ENCODE measurements at regions not wholly inside any gene's neighbourhood (a gene's known extent, or its start where the extent isn't known, plus 50 kb on each side); places are given as distances from the start of the nearest gene placed in this dataset.
"Not testable (repeated sequence)": the region's sequence is repeated elsewhere in the genome, so short reads cannot be mapped to it uniquely, and the experiment has no call there.

DNA sequence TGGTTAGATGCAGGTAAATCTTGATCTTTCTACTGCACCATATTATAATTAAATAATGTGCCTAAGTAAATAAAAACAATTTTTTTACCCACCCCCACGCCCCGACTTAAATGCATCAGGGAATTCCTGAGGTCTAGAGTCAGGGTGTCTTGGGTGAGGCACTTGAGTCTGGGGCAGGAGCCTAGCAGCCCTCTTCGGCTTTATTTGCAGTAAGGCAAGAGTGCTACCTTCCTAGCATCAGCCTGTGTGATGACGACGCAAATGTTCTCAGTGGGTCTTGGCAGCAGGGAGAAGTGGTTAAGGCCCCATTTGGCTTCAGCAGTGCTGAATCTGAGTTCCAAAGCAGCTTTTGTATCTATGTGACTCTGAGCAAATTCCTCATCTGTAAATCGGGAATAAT, 88.7 kb downstream of the POLR2M start:
- no peak for DNase-seq (ENCODE audit: extremely low read depth, low read depth)
- TF ChIP-seq CTCF (IDR thresholded peaks at IDR 0.05; ENCODE audit: low read depth, low read length, missing control alignments) = no peak
- no peak overlapping the region for H3K4me3 ChIP-seq (replicated peaks; ENCODE audit: low read depth, low read length)

DNA sequence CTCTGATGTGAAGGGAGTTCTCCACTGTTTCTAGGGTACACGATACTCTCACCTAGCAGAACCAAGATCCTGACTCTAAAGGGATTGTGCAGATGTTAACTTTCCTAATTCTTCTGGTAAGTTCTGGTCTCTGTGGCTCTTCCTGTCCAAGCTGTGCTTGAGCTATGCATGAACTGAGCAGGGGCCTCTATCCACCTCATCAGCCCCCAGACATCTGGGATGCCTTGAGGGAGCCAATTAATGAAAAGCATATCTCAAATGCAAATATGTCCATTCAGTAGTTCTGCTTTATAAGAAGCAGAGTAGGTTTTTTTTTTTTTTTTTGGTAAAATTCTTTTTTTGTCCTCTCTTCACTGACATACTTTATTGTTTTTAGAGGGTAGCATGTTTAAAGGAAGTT, 89.6 kb downstream of the POLR2M start:
- no peak for DNase-seq (ENCODE audit: extremely low read depth, low read depth)
- H3K4me3 ChIP-seq (replicated peaks; ENCODE audit: low read depth, low read length) = no peak overlapping the region
- TF ChIP-seq CTCF (IDR thresholded peaks at IDR 0.05; ENCODE audit: low read depth, low read length, missing control alignments) = no peak

DNA sequence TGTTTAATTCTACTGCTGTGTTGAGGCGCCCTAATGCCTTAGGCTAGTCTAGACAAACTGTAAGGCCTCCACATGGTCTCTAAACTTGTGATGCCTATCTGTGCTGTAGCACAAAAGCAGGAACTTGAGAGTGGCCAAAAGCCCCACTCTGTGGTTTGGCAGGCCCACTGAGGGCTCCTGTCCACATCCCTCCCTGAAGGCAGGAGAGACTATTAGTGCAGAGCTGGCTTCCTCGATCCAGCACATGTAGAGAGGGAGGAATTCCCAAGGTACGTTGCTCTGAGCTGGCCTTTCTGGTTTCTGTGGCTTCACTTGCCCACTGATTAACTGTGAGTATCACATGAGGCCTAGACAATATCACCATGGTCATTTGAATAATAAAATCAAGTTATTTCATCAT, 90.6 kb downstream of the POLR2M start:
- no peak for DNase-seq (ENCODE audit: extremely low read depth, low read depth)
- no peak overlapping the region for H3K4me3 ChIP-seq (replicated peaks; ENCODE audit: low read depth, low read length)
- no peak for TF ChIP-seq CTCF (IDR thresholded peaks at IDR 0.05; ENCODE audit: low read depth, low read length, missing control alignments)

GRCh38 chr15:57797568-57798267, 91.2 kb downstream of the POLR2M start:
- no peak overlapping the region for H3K4me3 ChIP-seq (replicated peaks; ENCODE audit: low read depth, low read length)
- TF ChIP-seq CTCF (IDR thresholded peaks at IDR 0.05; ENCODE audit: low read depth, low read length, missing control alignments) = no peak
- DNase-seq (ENCODE audit: extremely low read depth, low read depth) = no peak

DNA sequence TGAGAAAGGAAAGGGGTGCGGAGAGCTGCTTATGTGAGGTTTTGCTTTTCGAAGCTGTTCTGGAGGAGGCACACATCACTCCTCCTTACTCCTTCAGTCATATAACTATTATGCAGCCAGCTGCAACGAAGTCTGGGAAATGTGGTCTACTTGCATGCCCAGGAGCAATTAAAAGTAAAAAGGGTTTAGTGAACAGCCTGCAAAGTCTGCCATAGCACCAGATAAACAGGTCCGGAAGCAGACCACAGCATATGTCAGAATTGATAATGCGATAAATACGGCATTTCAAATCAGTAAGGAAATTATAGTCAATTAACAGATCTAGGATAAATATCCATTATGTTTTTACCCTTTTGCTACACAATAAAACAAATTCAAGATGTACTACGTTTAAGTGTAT, 99.5 kb downstream of the POLR2M start:
- no peak for TF ChIP-seq CTCF (IDR thresholded peaks at IDR 0.05; ENCODE audit: low read depth, low read length, missing control alignments)
- no peak for DNase-seq (ENCODE audit: extremely low read depth, low read depth)
- H3K4me3 ChIP-seq (replicated peaks; ENCODE audit: low read depth, low read length) = no peak overlapping the region

GRCh38 chr15:57809285-57809684, 102.8 kb downstream of the POLR2M start:
- not testable (repeated sequence) for DNase-seq (ENCODE audit: extremely low read depth, low read depth)

GRCh38 chr15:57816599-57816998, 110.1 kb downstream of the POLR2M start:
- no peak for TF ChIP-seq CTCF (IDR thresholded peaks at IDR 0.05; ENCODE audit: low read depth, low read length, missing control alignments)
- DNase-seq (ENCODE audit: extremely low read depth, low read depth) = no peak
- no peak overlapping the region for H3K4me3 ChIP-seq (replicated peaks; ENCODE audit: low read depth, low read length)

More at GRCh38 chr15:57809285-57809684, 102.8 kb downstream of the POLR2M start:
- not testable (repeated sequence) for H3K4me3 ChIP-seq (replicated peaks; ENCODE audit: low read depth, low read length)
